Medulla oblongata (tissue), 1 donor: ENCODE measurements at regions not wholly inside any gene's neighbourhood (a gene's known extent, or its start where the extent isn't known, plus 50 kb on each side); places are given as distances from the start of the nearest gene placed in this dataset.
"Not testable (repeated sequence)": the region's sequence is repeated elsewhere in the genome, so short reads cannot be mapped to it uniquely, and the experiment has no call there.

ENCODE experiments used
- DNase-seq: peaks from one replicate; pipeline ENCODE4 v3.0.0-alpha.2; 2015; ENCODE audit errors: extremely low spot score

DNA sequence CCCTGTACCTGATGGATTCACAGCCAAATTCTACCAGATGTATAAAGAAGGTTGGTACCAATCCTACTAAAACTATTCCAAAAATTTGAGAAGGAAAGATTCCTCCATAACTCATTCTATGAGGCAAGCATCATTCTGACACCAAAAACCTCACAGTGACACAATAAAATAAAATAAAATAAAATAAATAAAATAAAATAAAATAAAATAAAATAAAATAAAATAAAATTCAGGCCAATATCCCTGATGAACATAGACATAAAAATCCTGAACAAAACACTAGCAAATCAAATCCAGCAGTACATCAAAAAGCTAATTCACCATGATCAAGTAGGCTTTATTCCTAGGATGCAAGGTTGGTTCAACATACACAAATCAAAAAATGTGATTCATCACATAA, 108.1 kb downstream of the PROX1 start:
- DNase-seq: not testable (repeated sequence)

DNA sequence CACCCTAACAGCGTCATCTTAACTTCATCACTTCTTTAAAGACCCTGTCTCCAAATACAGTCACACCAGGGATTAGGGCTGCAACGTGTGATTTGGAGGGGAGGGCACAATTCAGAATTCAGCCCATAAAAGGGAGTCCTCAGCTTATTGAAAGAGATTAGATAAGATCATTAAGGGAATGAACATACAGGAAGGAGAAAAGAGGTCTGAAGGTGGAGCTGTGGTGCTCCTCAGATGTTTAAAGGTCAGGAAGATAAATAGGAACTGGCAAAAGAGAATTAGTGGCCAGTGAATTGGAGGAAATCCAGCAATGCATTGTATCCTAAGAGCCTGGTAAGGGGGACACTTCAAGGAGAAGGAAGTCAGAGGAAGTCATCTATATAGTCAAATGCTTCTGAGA, 113.5 kb downstream of the PROX1 start:
- no peak for DNase-seq

GRCh38 chr1:214101828-214102227, 114.1 kb downstream of the PROX1 start:
- DNase-seq: no peak

DNA sequence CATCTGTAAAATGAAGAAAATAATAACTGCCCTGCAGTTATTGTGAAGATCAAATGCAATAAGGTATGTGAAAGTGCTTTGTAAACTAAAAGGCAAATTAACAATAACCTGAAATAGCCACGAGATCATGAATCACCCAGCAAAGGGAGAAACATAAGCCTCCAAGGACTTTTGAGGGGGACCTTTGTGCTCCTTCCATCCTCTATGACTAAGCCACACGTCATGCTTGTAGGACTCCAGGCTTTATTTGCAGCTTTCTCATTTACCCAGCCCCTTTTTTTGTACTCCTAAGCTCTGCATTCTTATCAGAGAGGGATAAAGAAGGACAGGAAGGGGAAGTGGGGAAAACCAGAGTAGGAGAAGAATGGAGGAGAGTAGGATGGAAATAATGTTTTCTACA, 115.1 kb downstream of the PROX1 start:
- DNase-seq: no peak

- no peak for DNase-seq
Measured at GRCh38 chr1:214103778-214104177, 116.0 kb downstream of the PROX1 start.

GRCh38 chr1:214106375-214106774, 118.6 kb downstream of the PROX1 start:
- DNase-seq: no peak

DNA sequence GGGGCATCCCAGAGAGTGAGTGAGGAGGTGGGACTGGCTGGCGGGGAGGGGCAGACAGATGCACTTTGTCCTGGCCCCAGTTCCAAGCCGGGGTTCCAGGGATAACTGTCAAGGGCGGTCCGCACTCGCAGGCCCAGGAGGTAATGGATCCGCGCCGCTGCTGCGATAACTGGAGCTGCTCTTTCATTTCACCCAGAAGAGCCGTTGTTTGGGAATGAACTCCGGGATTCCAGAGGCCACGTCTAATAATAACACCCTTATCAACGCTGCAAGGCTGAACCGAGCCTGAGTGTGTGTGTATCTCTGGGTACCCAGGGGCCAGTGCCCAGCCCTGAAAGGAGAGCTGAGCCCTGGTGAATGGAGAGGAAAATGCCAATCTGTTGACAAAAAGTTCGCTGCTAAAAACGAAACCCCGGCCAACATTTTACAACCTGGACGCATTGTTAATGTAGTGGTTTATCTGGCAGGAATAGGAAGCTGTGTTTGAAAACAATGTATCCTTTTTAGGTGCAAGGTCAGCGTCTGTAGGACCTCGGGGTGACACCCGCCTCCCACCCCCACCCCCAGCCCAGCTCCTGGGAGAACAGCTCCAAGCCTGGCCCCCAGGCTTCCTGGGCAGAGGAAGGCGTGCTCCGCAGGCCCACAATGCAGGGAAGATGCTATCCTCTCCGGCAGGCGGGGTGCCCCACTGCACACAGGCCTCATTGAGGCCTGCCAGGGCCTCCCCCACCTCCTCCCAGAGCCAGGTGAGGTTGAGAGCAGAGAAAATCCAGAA, 119.7 kb downstream of the PROX1 start:
- DNase-seq: no peak

DNA sequence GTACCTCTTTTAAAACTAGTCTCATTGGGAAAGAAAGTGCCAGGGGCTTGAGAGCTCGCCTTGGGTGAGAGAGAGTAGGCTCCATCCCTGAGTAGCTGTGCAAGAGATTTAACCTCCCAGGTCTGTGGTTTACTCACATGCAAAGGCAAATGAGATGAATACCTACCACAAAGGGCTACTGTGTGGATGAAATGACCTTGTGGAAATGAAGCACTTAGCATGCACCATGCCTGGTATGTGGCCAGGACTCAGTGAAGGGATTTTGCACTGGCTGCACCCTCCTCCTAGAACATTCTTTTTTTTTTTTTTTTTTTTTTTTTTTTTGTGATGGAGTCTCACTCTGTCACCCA, 120.3 kb downstream of the PROX1 start:
- no peak for DNase-seq

DNA sequence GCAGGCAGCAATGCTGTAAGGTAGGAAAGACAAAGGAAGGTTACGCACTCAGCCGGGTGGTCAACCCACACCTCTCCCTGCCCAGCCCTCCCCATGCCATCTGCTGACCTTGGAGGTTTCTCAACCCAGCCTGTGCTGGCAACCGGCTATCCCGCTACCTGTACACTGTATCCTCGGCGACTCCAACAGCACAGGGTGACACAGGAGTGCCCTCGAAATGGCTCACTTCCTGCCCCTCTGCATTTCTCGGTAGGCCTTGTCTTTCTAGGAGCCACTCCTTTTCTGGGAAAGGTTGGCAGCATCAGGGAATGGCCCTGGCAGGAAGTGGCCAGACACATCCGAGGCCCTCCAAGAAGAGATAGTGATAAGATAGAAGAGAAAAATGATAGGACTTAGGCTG, 124.0 kb downstream of the PROX1 start:
- no peak for DNase-seq

GRCh38 chr1:214116258-214116657, 128.5 kb downstream of the PROX1 start:
- DNase-seq: no peak

- no peak for DNase-seq
Measured at GRCh38 chr1:214117780-214118179, 130.0 kb downstream of the PROX1 start.

DNA sequence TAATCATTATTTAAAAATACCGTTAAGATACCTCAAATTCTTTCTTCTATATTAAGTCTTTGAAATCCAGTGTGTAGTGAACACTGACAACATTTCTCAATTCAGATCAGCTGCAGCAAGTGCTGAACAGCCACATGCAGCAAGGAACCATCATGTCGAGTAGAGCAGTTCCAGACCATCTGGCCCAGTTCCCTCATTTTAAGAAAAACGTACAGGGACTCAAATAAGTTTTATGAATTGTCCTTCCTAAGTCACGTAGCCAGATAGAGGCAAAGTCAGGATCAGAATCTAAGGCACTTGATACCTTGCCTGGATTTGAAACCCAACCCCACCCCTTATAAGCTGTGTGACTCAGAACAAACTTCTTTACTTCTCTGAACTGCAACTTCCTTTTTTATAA, 132.4 kb downstream of the PROX1 start:
- no peak for DNase-seq

DNA sequence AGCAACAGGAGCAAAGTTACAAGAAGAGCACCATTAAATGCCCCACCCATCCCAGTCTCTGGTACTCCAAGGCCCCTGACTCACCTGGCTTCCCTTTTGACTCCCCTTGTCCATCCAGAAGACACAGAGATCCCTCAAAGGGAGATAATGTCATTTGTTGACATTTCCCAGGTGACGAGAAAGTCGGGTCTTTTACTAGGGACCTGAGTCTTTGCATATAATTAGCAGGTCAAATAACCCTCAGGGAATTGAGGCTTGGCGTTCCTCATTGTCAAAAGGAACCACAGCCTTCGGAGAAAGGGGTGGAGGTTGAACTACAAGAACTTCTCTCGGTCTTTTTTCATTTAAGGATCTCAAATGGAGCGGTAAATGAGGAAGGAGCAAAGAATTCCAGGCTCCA, 133.2 kb downstream of the PROX1 start:
- no peak for DNase-seq

DNA sequence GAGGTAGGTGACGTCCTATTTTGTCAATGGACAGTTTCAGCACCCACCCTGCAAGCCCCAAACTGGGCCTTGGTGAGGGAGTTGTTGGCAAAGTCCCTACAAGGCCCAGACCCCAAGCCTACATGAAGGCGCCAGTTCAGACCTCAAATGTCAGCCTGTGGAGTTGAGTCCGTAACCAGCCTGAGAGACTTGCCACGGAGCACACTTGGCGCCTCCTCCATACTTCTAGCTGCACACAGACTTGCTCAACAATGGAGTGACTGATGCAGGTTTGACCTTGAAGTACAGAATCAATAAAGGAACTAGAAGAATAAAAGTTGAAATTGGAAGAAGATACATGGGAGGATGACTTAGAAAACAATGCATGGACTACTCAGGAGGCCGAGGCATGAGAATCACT, 134.3 kb downstream of the PROX1 start:
- no peak for DNase-seq

- peak; percentile 86 for DNase-seq
Measured at GRCh38 chr1:214123061-214123784, 135.4 kb downstream of the PROX1 start.

- no peak for DNase-seq
Measured at GRCh38 chr1:214124281-214124805, 136.6 kb downstream of the PROX1 start.

DNA sequence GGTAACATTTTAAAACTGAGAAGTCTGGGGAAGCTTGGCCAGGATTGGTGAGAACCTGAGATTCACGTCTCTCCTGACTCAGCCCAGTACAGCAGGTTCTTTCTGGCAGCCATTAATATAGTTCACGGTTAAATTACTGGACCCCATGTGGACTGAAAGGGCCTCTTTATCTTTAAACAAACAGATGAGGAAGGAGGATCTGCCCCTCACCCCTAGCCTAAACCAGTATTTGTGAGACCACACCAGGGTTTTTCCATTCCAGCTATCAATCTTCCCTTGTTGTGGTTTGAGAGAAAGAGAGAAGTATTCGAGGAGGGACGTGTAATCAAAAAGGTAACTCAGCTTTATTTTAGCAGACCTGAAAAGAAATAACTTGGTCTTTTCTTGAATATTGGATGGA, 137.1 kb downstream of the PROX1 start:
- DNase-seq: no peak

GRCh38 chr1:214125819-214126218, 138.0 kb downstream of the PROX1 start:
- DNase-seq: no peak

DNA sequence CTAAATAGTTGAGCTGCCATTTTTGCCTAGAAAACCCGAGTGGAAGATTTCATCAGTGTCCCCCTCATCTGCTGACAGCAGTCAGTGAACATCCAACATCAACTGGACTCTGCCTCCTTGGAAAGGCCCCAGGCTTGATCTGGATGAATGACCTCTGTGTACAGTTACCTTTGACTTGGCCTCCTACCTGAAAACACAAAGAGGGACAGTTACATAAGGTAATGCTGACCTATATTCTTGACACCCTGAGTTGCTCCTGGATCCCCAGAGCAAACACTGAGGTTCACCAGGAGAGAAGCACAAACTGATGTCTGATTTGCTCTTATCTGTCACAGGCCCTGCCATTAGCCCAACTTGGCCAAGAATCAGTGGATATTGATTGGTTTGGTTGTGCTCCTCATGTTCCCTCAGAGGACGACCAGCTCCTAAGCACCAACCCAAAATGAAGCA, 138.9 kb downstream of the PROX1 start:
- DNase-seq: no peak

- DNase-seq: no peak
Measured at GRCh38 chr1:214127705-214128104, 139.9 kb downstream of the PROX1 start.

DNA sequence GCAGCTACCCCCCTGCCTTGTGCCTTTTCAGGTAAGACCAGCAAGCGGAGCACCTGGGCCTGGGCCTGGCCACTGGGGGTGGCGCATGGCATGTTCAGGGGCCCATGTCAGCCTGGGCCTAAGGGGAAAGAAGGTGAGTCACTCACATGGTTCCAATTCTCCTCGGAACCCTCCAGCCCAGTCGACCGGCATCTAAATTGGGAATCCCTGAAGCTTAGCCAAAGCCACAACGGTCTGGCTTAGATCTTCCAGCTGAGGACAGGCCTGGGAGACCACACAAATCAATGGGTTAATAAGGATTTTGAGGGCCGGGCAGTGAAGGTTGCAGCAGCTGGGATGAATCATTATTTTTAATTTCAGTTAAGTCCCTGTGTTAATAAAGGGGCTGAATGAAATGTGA, 145.1 kb upstream of the SMYD2 start:
- no peak for DNase-seq

GRCh38 chr1:214136324-214136919, 144.5 kb upstream of the SMYD2 start:
- DNase-seq: no peak

- DNase-seq: no peak
Measured at GRCh38 chr1:214141486-214141885, 139.5 kb upstream of the SMYD2 start.
